HepG2 (cell line): ENCODE measurements at regions not wholly inside any gene's neighbourhood (a gene's known extent, or its start where the extent isn't known, plus 50 kb on each side); places are given as distances from the start of the nearest gene placed in this dataset.

Experiments
- FOXC1 ChIP-seq: sonication (generic); formaldehyde crosslinking; IDR thresholded peaks from 2 replicates; pipeline ENCODE4 v1.8.0; 2022; ENCODE audit warnings: mild to moderate bottlenecking, missing genetic modification reagents, borderline replicate concordance
- HIC2 ChIP-seq: sonication (generic); formaldehyde crosslinking; IDR thresholded peaks from 2 replicates; pipeline ENCODE4 v1.9.0; 2022; ENCODE audit warnings: low read depth, missing genetic modification reagents
- MEF2D ChIP-seq: sonication (generic); formaldehyde crosslinking; IDR thresholded peaks from 2 replicates; pipeline ENCODE4 v1.5.1; 2020; ENCODE audit warnings: mild to moderate bottlenecking, missing genetic modification reagents
- POLR2A ChIP-seq, 2 experiments: IDR thresholded peaks; 2 replicates each; pipeline ENCODE4 v1.6.1; 2011; ENCODE audit warnings: low read depth in 2 of 2, low read length in 2 of 2, mild to moderate bottlenecking in 1 of 2, moderate library complexity in 1 of 2; ENCODE audit not compliant: insufficient read depth in 1 of 2
- POLR2AphosphoS5 ChIP-seq: IDR thresholded peaks from 2 replicates; pipeline ENCODE4 v1.6.1; 2012; ENCODE audit warnings: low read depth, low read length
- RAD21 ChIP-seq: fragments of 450-650 bp; formaldehyde crosslinking; IDR thresholded peaks from 2 replicates; pipeline ENCODE4 v1.5.0; 2020; ENCODE audit warnings: mild to moderate bottlenecking
- SETDB1 ChIP-seq: sonication (generic); formaldehyde crosslinking; IDR thresholded peaks from 2 replicates; pipeline ENCODE4 v1.5.1; 2020; ENCODE audit warnings: missing genetic modification reagents, mild to moderate bottlenecking, borderline replicate concordance
- ZNF607 ChIP-seq: sonication (generic); formaldehyde crosslinking; IDR thresholded peaks from 2 replicates; pipeline ENCODE4 v1.5.1; 2020; ENCODE audit warnings: missing genetic modification reagents, mild to moderate bottlenecking, borderline replicate concordance
- ZNF724P ChIP-seq: sonication (generic); formaldehyde crosslinking; IDR thresholded peaks from 2 replicates; pipeline ENCODE4 v1.8.0; 2022; ENCODE audit warnings: missing genetic modification reagents, borderline replicate concordance
- ZNF776 ChIP-seq: sonication (generic); formaldehyde crosslinking; IDR thresholded peaks from 2 replicates; pipeline ENCODE4 v1.4.0; 2020; ENCODE audit warnings: mild to moderate bottlenecking, missing genetic modification reagents
- TF ChIP-seq, protein P1 (sequence below): sonication (generic); formaldehyde crosslinking; IDR thresholded peaks from 2 replicates; pipeline ENCODE4 v1.5.0; 2020; ENCODE audit warnings: mild to moderate bottlenecking, missing genetic modification reagents, moderate library complexity

DNA sequence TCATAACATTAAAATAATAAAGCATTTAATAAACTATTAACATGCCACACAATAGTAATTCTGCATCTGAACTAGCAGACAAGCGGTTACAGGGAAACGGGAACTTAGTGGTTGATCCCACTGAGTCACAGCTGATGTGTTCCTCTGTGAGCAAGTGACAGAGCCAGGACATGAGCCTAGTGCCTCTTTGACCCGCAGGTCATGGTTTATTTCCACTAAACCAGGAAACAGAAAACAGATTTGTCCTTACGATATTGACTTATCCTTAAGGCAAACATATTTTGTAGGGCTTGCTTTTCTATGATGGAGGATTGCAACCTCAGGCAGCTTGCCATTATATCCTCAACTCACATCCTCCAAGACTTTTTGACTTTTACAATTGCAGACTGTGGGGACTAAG is 987.3 kb downstream of the CCSER2 start:
- TF ChIP-seq SETDB1 (no peak), POLR2AphosphoS5 (no peak), MEF2D (CRISPR knock-in tag) (no peak), ZNF607 (CRISPR knock-in tag) (no peak), FOXC1 (CRISPR knock-in tag) (no peak), HIC2 (CRISPR knock-in tag) (no peak), RAD21 (CRISPR knock-in tag) (no peak), POLR2A (IDR thresholded peaks at IDR 0.05; ENCODE audit: insufficient read depth in 1 of 2, low read depth in 2 of 2, low read length in 2 of 2) (no peak), ZNF776 (CRISPR knock-in tag) (no peak), ZNF724P (CRISPR knock-in tag) (no peak)
- TF ChIP-seq, protein P1, sequence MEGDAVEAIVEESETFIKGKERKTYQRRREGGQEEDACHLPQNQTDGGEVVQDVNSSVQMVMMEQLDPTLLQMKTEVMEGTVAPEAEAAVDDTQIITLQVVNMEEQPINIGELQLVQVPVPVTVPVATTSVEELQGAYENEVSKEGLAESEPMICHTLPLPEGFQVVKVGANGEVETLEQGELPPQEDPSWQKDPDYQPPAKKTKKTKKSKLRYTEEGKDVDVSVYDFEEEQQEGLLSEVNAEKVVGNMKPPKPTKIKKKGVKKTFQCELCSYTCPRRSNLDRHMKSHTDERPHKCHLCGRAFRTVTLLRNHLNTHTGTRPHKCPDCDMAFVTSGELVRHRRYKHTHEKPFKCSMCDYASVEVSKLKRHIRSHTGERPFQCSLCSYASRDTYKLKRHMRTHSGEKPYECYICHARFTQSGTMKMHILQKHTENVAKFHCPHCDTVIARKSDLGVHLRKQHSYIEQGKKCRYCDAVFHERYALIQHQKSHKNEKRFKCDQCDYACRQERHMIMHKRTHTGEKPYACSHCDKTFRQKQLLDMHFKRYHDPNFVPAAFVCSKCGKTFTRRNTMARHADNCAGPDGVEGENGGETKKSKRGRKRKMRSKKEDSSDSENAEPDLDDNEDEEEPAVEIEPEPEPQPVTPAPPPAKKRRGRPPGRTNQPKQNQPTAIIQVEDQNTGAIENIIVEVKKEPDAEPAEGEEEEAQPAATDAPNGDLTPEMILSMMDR (CRISPR knock-in tag), result no peak
